ENCODE measurements at regions not wholly inside any gene's neighbourhood (a gene's known extent, or its start where the extent isn't known, plus 50 kb on each side); places are given as distances from the start of the nearest gene placed in this dataset.

DNA sequence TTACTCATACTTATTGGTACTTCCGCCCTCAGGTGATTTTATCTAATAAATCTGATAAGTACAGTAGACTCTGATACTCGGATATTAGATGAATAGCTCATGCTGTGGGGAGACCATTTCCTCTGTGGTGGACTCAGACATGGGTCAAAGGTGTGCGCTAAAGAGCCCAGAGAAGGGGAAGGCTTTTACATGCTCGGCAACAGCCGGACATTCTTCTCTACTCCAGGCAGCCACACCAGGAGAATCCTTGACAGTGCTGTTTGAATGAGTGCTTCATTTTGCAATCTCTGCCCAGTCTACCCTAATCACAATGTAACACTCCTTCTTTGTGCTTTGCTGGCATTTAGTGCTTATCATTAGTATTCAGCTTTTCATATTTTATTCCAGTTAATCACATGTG, 322.2 kb upstream of the USP25 start:
- H3K4me3 ChIP-seq (ENCODE audit: low read length in 3 of 3): no peak overlapping the region
- no peaks in the 10 kb centered on the region for H3K36me3 ChIP-seq (ENCODE audit: control insufficient read depth in 2 of 3, insufficient read depth in 3 of 3, low read length in 3 of 3)
- peaks cover 0 to 7% (median 0%) of the 10 kb centered on the region in 3 donors for H3K4me1 ChIP-seq (ENCODE audit: control insufficient read depth in 2 of 3, insufficient read depth in 2 of 3, low read depth in 1 of 3, low read length in 3 of 3)
- H3K27me3 ChIP-seq (ENCODE audit: control insufficient read depth, insufficient read depth, low read length): no peaks in the 10 kb centered on the region
- TF ChIP-seq, protein P1, sequence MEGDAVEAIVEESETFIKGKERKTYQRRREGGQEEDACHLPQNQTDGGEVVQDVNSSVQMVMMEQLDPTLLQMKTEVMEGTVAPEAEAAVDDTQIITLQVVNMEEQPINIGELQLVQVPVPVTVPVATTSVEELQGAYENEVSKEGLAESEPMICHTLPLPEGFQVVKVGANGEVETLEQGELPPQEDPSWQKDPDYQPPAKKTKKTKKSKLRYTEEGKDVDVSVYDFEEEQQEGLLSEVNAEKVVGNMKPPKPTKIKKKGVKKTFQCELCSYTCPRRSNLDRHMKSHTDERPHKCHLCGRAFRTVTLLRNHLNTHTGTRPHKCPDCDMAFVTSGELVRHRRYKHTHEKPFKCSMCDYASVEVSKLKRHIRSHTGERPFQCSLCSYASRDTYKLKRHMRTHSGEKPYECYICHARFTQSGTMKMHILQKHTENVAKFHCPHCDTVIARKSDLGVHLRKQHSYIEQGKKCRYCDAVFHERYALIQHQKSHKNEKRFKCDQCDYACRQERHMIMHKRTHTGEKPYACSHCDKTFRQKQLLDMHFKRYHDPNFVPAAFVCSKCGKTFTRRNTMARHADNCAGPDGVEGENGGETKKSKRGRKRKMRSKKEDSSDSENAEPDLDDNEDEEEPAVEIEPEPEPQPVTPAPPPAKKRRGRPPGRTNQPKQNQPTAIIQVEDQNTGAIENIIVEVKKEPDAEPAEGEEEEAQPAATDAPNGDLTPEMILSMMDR (IDR thresholded peaks at IDR 0.05; ENCODE audit: borderline replicate concordance, extremely low read depth, insufficient read depth): no peak
- no peak overlapping the region for H3K9ac ChIP-seq (ENCODE audit: low read length in 3 of 3)
- intact Hi-C loops (cut with DNase I): no loop called here
- FAIRE-seq: no peak
- no peaks in the 10 kb centered on the region for H3K9me3 ChIP-seq (ENCODE audit: control insufficient read depth in 2 of 3, insufficient read depth in 1 of 3, low read length in 3 of 3)
- no peak overlapping the region for H3K27ac ChIP-seq (ENCODE audit: low read depth in 2 of 2, low read length in 2 of 2)
- DNase-seq: no peak

- peaks cover 0 to 7% (median 0%) of the 10 kb centered on the region in 3 donors for H3K4me1 ChIP-seq (ENCODE audit: control insufficient read depth in 2 of 3, insufficient read depth in 2 of 3, low read depth in 1 of 3, low read length in 3 of 3)
- FAIRE-seq (no peak), DNase-seq (no peak)
- H3K27me3 ChIP-seq (ENCODE audit: control insufficient read depth, insufficient read depth, low read length): no peaks in the 10 kb centered on the region
- TF ChIP-seq, protein P1 (IDR thresholded peaks at IDR 0.05; ENCODE audit: borderline replicate concordance, extremely low read depth, insufficient read depth): no peak
- H3K9me3 ChIP-seq (ENCODE audit: control insufficient read depth in 2 of 3, insufficient read depth in 1 of 3, low read length in 3 of 3): no peaks in the 10 kb centered on the region
- H3K9ac ChIP-seq (ENCODE audit: low read length in 3 of 3): no peak overlapping the region
- no peak overlapping the region for H3K4me3 ChIP-seq (ENCODE audit: low read length in 3 of 3)
- H3K36me3 ChIP-seq (ENCODE audit: control insufficient read depth in 2 of 3, insufficient read depth in 3 of 3, low read length in 3 of 3): no peaks in the 10 kb centered on the region
- no peak overlapping the region for H3K27ac ChIP-seq (ENCODE audit: low read depth in 2 of 2, low read length in 2 of 2)
- intact Hi-C loops (cut with DNase I): no loop called here
Observed at GRCh38 chr21:15408089-15408488, 321.7 kb upstream of the USP25 start.

- intact Hi-C loops (cut with DNase I): no loop called here
- no peak for DNase-seq
- Histone ChIP-seq H3K36me3 (ENCODE audit: control insufficient read depth in 2 of 3, insufficient read depth in 3 of 3, low read length in 3 of 3) (no peaks in the 10 kb centered on the region), H3K4me1 (ENCODE audit: control insufficient read depth in 2 of 3, insufficient read depth in 2 of 3, low read depth in 1 of 3, low read length in 3 of 3) (peaks cover 0 to 7% (median 0%) of the 10 kb centered on the region in 3 donors), H3K27ac (ENCODE audit: low read depth in 2 of 2, low read length in 2 of 2) (no peak overlapping the region), H3K9ac (ENCODE audit: low read length in 3 of 3) (no peak overlapping the region), H3K27me3 (ENCODE audit: control insufficient read depth, insufficient read depth, low read length) (no peaks in the 10 kb centered on the region), H3K4me3 (ENCODE audit: low read length in 3 of 3) (no peak overlapping the region), H3K9me3 (ENCODE audit: control insufficient read depth in 2 of 3, insufficient read depth in 1 of 3, low read length in 3 of 3) (no peaks in the 10 kb centered on the region)
- TF ChIP-seq, protein P1 (IDR thresholded peaks at IDR 0.05; ENCODE audit: borderline replicate concordance, extremely low read depth, insufficient read depth): no peak
- FAIRE-seq: no peak
Observed at GRCh38 chr21:15409031-15409430, 320.8 kb upstream of the USP25 start.

GRCh38 chr21:15410853-15411252, 318.9 kb upstream of the USP25 start:
- no peak overlapping the region for H3K27ac ChIP-seq (ENCODE audit: low read depth in 2 of 2, low read length in 2 of 2)
- H3K9me3 ChIP-seq (ENCODE audit: control insufficient read depth in 2 of 3, insufficient read depth in 1 of 3, low read length in 3 of 3): no peaks in the 10 kb centered on the region
- no peaks in the 10 kb centered on the region for H3K36me3 ChIP-seq (ENCODE audit: control insufficient read depth in 2 of 3, insufficient read depth in 3 of 3, low read length in 3 of 3)
- TF ChIP-seq, protein P1 (IDR thresholded peaks at IDR 0.05; ENCODE audit: borderline replicate concordance, extremely low read depth, insufficient read depth): no peak
- intact Hi-C loops (cut with DNase I): no loop called here
- no peak overlapping the region for H3K9ac ChIP-seq (ENCODE audit: low read length in 3 of 3)
- H3K4me3 ChIP-seq (ENCODE audit: low read length in 3 of 3): no peak overlapping the region
- DNase-seq (no peak), FAIRE-seq (no peak)
- H3K27me3 ChIP-seq (ENCODE audit: control insufficient read depth, insufficient read depth, low read length): no peaks in the 10 kb centered on the region
- peaks cover 0 to 7% (median 0%) of the 10 kb centered on the region in 3 donors for H3K4me1 ChIP-seq (ENCODE audit: control insufficient read depth in 2 of 3, insufficient read depth in 2 of 3, low read depth in 1 of 3, low read length in 3 of 3)

All from kidney (tissue), 13 donors.